HG03432 (cell line): ENCODE measurements at regions not wholly inside any gene's neighbourhood (a gene's known extent, or its start where the extent isn't known, plus 50 kb on each side); places are given as distances from the start of the nearest gene placed in this dataset.

Source experiments
- ATAC-seq: cut with Tn5 transposase; IDR thresholded peaks from one replicate; pipeline ENCODE4 v1.9.1; 2021; ENCODE audit warnings: mild to moderate bottlenecking, moderate library complexity; ENCODE audit not compliant: unreplicated experiment

GRCh38 chr6:2469428-2469827 lies 224.0 kb upstream of the GMDS start:
- ATAC-seq: no peak

DNA sequence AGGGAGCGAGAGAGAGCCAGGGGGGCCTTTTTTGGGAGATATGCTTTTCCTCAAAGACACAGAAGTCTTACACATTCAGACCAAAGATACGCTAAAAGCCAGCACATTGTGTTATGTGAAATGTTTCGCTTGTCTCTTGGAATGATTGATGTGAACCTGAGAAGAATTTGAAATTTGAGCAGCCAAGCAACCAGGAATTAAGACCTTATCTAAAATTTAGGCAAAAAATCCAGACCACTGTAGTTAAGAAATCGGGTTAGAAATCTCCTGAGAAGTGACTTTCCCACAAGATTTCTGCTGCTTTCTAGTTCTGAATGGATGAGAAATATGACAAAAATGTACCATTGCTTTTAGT lies 223.2 kb upstream of the GMDS start:
- ATAC-seq: no peak

GRCh38 chr6:2467929-2468600 lies 222.7 kb upstream of the GMDS start:
- ATAC-seq: no peak

GRCh38 chr6:2465336-2465735 lies 219.9 kb upstream of the GMDS start:
- ATAC-seq: no peak

DNA sequence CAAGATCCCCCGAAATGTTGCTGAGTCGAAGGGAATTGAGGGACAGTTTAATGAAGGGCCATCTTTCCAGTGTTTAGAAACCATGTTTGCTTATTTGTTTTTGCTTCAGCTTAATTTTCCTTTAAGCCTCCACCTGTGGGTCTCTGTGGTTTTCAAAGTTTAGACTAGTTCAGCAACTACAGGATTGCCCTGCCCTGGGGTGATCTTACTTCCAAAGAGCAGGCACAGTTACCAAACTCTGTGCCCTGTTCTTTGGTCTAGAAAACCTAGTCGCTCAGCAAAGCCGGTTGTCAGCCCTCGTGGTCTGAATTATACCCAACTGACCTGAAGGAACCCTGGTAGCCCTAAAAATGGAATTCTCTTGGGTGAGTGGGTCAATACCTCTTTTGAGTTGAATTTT lies 219.2 kb upstream of the GMDS start:
- ATAC-seq: no peak

DNA sequence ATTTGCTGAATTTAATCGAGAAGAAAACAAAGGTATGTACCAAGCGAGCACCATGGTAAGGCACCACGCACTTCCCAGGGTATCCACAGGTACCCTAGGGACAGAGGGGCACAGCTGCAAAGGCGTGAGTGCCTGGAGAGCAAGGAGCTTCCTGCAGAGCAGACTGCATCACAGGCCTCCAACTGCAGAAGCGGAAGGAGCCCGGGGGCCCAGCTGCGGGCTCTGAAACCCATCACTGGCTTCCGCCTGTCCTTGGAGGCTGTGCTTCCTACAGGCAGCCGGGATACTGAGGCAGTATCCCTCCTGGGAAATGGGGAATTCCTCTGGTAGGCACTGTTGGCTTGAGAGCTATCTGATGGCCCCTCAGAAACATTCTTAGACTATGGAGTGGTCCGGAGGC lies 217.4 kb upstream of the GMDS start:
- no peak for ATAC-seq

DNA sequence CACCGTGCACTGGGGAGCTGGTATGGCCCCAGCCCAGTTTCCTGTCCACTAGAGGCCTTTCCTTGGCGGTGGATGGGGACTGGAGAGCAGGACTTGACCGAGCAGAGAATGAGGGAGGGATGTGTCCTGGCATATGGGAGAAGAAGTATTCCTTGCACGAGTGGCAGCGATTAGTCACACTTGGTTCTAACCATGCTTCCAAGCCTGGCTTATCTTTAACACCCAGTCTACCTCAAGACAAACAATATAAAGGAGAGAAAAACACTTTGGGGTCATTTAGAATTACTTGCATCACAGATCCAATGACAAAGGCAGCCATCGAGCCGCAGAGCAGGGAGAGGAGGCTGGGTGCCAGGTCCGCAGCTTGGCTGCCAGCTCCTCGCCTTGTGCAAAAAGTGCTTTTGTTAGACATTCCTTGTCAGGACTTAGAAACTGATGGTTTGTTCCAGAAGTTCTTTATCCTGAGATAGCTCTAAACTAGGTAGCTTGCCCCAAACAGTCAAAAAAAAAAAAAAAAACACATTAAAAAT lies 214.9 kb upstream of the GMDS start:
- no peak for ATAC-seq

GRCh38 chr6:2454180-2454579 lies 208.8 kb upstream of the GMDS start:
- ATAC-seq: no peak

GRCh38 chr6:2450546-2450945 lies 205.1 kb upstream of the GMDS start:
- no peak for ATAC-seq

DNA sequence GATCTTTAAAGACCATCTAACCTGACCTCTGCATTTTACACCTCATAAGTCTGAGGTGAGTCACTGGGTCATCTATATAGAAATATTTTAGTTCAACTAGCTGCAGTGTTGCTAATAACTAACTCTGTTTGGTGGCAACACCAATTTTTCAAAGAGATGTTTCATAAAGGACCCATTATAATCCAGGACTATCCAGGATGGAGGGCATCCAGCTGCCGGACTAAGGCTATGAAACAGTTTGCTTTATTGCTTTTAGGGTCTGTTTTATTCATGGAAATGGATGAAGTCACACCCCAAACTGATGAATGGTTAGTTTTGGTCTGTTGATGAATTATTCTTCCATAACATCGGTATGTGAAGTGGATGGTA lies 204.2 kb upstream of the GMDS start:
- ATAC-seq: no peak

- no peak for ATAC-seq
These were observed 203.6 kb upstream of the GMDS start for GRCh38 chr6:2448826-2449571.

GRCh38 chr6:2447931-2448330 lies 202.5 kb upstream of the GMDS start:
- no peak for ATAC-seq

DNA sequence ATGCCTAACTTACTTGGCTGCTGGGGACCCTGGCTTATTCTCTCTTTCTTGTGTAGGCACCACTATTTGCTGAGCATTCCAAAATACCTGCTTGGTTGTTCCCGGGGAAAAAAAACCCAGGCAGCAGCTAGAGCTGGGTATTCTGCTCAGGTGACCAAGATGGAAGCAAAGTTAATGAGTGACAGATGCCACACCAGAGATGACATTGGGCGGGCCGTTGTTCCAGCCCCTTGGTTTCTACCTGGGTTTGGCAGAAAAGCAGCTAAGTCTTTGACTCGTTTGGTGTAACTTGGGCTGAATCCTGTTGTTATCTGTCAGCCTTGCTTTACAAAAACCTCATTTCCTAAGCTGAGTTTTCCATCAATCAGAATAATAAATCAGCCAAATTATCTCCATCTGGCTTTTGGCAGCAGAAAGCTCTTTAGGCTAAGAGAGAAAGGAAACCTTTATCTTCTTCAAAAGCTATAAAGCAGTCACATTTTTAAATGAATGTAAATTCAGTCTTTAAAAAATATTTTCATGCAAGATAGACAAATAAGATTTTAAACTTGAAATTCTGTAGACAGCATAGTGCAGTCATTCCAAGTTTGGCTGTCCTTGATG lies 202.0 kb upstream of the GMDS start:
- no peak for ATAC-seq

- ATAC-seq: no peak
These were observed 196.4 kb upstream of the GMDS start for GRCh38 chr6:2441601-2442475.

DNA sequence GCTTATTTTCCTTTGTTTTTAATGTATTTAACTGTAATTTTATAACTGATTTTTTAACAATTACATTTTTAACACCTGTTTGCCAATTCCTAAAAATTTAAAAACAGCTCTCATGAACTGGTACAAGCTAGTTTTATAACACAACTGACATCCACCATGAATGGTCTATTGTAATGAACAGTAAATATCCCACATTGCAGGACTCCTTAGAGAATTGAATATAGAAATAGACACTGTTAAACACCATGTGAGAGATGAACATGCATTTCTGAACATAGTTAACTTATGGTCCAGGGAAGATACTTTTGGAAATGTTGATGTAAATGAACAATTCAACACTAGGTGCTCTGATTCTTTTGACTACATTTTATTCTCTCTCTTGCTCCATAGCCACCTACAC lies 195.1 kb upstream of the GMDS start:
- no peak for ATAC-seq

DNA sequence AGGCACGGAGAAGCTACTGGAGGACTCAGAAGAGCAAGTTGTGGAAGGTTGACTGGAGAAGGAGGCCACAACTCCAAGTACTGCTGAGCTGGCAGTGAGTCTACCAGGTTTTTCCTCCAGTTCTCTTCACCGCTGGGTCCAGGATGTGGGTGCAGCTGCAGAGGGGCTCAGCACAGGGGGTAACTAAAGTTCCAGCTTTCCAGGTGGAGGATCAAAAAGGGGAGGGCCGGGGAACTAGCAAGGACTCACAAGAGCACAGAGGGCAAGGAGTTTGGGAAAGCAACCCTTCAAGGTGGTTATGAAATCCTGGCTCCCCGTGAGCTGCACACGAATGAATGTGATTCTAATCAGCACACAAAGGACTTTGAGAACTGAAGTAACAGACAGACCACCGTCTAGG lies 194.2 kb upstream of the GMDS start:
- ATAC-seq: no peak

DNA sequence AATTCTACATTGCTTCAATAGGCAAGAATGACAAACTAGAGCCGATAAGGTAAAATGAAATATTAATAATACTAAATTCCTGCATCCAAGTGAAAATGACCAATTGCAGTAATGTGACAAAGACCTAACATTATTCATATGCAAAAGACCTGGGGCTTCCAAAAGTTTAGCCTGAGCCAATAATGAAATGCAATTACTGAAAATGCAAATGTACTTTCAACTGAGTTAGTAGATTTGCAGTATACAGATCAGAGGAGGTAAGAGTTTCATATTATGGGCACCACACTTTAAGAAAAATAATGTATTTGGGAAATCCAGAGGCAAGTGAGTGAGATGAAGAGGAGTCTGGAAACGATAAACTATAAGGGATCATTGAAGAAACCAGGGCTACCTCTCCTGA lies 193.7 kb upstream of the GMDS start:
- no peak for ATAC-seq

- ATAC-seq: no peak
These were observed 191.2 kb upstream of the GMDS start for GRCh38 chr6:2436410-2437154.

- ATAC-seq: no peak
These were observed 189.9 kb upstream of the GMDS start for GRCh38 chr6:2435323-2435722.

DNA sequence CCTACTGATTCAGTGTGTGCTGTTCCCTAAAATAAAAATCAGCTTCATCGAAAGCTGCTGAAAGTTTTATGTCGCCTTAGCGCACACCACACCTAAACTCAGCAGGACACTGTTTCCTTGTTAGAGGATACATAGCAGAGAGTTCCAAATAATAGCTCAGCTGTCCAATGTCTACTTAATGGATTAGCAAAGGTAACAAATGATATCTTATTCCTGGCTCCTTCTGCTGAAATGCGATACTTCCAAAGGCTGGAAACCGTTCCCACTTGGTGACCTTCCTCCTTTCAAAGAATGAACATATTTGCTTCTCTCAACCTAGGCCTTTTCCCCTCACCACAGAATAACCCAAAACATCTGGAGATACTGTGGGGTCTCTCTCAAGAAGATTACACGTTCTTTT lies 189.5 kb upstream of the GMDS start:
- no peak for ATAC-seq

DNA sequence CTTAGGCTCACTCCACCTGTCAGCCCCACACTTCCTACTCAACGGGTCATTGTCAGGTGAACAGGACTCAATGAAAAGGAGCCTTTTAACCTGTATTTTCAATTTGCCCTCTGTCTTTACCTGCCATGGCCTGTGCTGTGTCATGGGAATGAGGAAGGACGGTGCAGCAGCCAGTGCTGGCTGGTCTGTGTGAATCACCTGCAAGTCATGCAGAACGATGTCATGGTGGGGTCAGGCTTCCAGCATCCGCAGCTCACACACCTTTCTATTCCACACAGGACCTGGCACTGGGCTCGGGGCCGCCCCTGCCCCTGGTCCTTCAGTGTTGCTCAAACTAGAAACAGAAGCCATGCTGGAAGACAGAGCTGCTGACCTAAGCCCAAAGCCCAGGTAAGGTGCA lies 188.7 kb upstream of the GMDS start:
- ATAC-seq: no peak
